ENCODE measurements at regions not wholly inside any gene's neighbourhood (a gene's known extent, or its start where the extent isn't known, plus 50 kb on each side); places are given as distances from the start of the nearest gene placed in this dataset.

DNA sequence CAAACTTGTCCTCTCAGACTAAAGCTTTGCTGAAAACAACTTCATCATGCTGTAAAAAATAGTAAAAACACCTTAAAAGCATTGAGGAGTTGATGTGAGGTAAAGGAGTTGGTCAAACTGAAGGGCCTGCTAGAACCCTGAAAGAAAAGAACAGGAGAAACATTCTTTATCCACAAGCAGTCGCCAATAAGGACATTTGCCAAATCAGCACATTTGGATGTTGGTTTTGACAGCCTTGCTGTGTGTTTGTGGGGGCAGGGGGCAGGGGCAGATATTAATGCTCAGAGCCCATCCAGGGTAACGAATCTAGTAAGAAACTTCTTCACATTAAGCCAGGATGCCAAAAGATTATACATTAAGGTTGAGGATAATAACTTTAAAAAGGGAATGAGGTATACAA lies 399.9 kb upstream of the ZFHX3 start:
- TF ChIP-seq, protein P1, sequence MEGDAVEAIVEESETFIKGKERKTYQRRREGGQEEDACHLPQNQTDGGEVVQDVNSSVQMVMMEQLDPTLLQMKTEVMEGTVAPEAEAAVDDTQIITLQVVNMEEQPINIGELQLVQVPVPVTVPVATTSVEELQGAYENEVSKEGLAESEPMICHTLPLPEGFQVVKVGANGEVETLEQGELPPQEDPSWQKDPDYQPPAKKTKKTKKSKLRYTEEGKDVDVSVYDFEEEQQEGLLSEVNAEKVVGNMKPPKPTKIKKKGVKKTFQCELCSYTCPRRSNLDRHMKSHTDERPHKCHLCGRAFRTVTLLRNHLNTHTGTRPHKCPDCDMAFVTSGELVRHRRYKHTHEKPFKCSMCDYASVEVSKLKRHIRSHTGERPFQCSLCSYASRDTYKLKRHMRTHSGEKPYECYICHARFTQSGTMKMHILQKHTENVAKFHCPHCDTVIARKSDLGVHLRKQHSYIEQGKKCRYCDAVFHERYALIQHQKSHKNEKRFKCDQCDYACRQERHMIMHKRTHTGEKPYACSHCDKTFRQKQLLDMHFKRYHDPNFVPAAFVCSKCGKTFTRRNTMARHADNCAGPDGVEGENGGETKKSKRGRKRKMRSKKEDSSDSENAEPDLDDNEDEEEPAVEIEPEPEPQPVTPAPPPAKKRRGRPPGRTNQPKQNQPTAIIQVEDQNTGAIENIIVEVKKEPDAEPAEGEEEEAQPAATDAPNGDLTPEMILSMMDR (IDR thresholded peaks at IDR 0.05; ENCODE audit: control extremely low read depth in 1 of 3, insufficient read depth in 1 of 3, low read depth in 1 of 3, low read length in 3 of 3) = no peak
- TF ChIP-seq HDAC2 (IDR thresholded peaks at IDR 0.05; ENCODE audit: borderline replicate concordance in 1 of 2, low read depth in 2 of 2, low read length in 2 of 2) (no peak), POLR2A (IDR thresholded peaks at IDR 0.05; ENCODE audit: control extremely low read depth in 1 of 2, low read depth in 2 of 2, low read length in 2 of 2) (no peak)
- TF ChIP-seq, protein P2, sequence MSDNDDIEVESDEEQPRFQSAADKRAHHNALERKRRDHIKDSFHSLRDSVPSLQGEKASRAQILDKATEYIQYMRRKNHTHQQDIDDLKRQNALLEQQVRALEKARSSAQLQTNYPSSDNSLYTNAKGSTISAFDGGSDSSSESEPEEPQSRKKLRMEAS (IDR thresholded peaks at IDR 0.05) = no peak

Measured in H1 (cell line).